WTC11 (cell line): ENCODE measurements at regions not wholly inside any gene's neighbourhood (a gene's known extent, or its start where the extent isn't known, plus 50 kb on each side); places are given as distances from the start of the nearest gene placed in this dataset.
A peak's percentile ranks its signal among the peaks of the same experiment; 100 is the strongest.

Experiments
- ATAC-seq: fragments of 200-7000 bp; cut with Tn5 transposase; 2 replicates; pipeline ENCODE4 v1.10.0; 2021; ENCODE audit warnings: mild to moderate bottlenecking, moderate library complexity
- CTCF ChIA-PET: fragments of 300-600 bp; sonication (Branson Sonifier 250); formaldehyde crosslinking; loops from one replicate; lab custom pipeline; 2021; ENCODE audit warnings: antibody characterized with exemption; lab: Charles Lee
- POLR2A ChIA-PET: fragments of 350-600 bp; sonication (Branson Sonifier 250); formaldehyde crosslinking; loops from one replicate; lab custom pipeline; 2021; ENCODE audit warnings: antibody characterized with exemption; lab: Charles Lee
- DNase-seq: peaks from one replicate; pipeline ENCODE4 v3.0.0; 2021; ENCODE audit warnings: low spot score
- H3K27ac Mint-ChIP-seq: 2 replicates; pipeline ENCODE4 v1.8.0; 2021; ENCODE audit warnings: mixed read lengths
- H3K27me3 Mint-ChIP-seq: 2 replicates; pipeline ENCODE4 v1.8.0; 2021; ENCODE audit warnings: low read depth, mild to moderate bottlenecking, moderate library complexity, mixed read lengths
- H3K36me3 Mint-ChIP-seq: 2 replicates; pipeline ENCODE4 v1.8.0; 2021; ENCODE audit warnings: mixed read lengths
- H3K4me1 Mint-ChIP-seq: 2 replicates; pipeline ENCODE4 v1.8.0; 2022; ENCODE audit warnings: mixed read lengths
- H3K4me3 Mint-ChIP-seq: 2 replicates; pipeline ENCODE4 v1.8.0; 2021; ENCODE audit warnings: mild to moderate bottlenecking, moderate library complexity, mixed read lengths
- H3K9me3 Mint-ChIP-seq: 2 replicates; pipeline ENCODE4 v1.8.0; 2021; ENCODE audit warnings: mixed read lengths
- CREB1 ChIP-seq: sonication (generic); formaldehyde crosslinking; IDR thresholded peaks from 2 replicates; pipeline ENCODE4 v1.8.0; 2023; ENCODE audit warnings: mild to moderate bottlenecking, missing genetic modification reagents
- CREM ChIP-seq: sonication (generic); formaldehyde crosslinking; IDR thresholded peaks from 2 replicates; pipeline ENCODE4 v1.8.1; 2022; ENCODE audit warnings: mild to moderate bottlenecking, missing genetic modification reagents, moderate library complexity
- ESRRA ChIP-seq: sonication (generic); formaldehyde crosslinking; IDR thresholded peaks from 2 replicates; pipeline ENCODE4 v1.8.1; 2022; ENCODE audit warnings: mild to moderate bottlenecking, missing genetic modification reagents, borderline replicate concordance
- FOXK1 ChIP-seq: sonication (generic); formaldehyde crosslinking; IDR thresholded peaks from 2 replicates; pipeline ENCODE4 v1.8.0; 2022; ENCODE audit warnings: mild to moderate bottlenecking, moderate library complexity, missing genetic modification reagents
- HMGA2 ChIP-seq: fragments of 250-450 bp; sonication (Bioruptor Pico); IDR thresholded peaks from 2 replicates; pipeline ENCODE4 v1.4.0; 2021; ENCODE audit warnings: mild to moderate bottlenecking, moderate library complexity
- MAX ChIP-seq: sonication (generic); formaldehyde crosslinking; IDR thresholded peaks from 2 replicates; pipeline ENCODE4 v1.8.0; 2022; ENCODE audit warnings: mild to moderate bottlenecking, missing genetic modification reagents
- NFYB ChIP-seq: sonication (generic); formaldehyde crosslinking; conservative IDR thresholded peaks from 2 replicates; pipeline ENCODE4 v1.8.0; 2022; ENCODE audit warnings: low read depth, missing genetic modification reagents
- PREB ChIP-seq: sonication (generic); formaldehyde crosslinking; IDR thresholded peaks from 2 replicates; pipeline ENCODE4 v1.8.1; 2022; ENCODE audit warnings: mild to moderate bottlenecking, missing genetic modification reagents, moderate library complexity, borderline replicate concordance
- SMAD4 ChIP-seq: sonication (generic); formaldehyde crosslinking; IDR thresholded peaks from 2 replicates; pipeline ENCODE4 v1.8.0; 2022; ENCODE audit warnings: mild to moderate bottlenecking, missing genetic modification reagents
- ZBTB21 ChIP-seq: sonication (generic); formaldehyde crosslinking; IDR thresholded peaks from 2 replicates; pipeline ENCODE4 v1.8.1; 2023; ENCODE audit warnings: mild to moderate bottlenecking, missing genetic modification reagents, borderline replicate concordance
- ZBTB43 ChIP-seq: sonication (generic); formaldehyde crosslinking; IDR thresholded peaks from 2 replicates; pipeline ENCODE4 v1.8.1; 2023; ENCODE audit warnings: mild to moderate bottlenecking, missing genetic modification reagents
- ZNF121 ChIP-seq: sonication (generic); formaldehyde crosslinking; IDR thresholded peaks from 2 replicates; pipeline ENCODE4 v1.8.0; 2023; ENCODE audit warnings: missing genetic modification reagents
- ZNF219 ChIP-seq: sonication (generic); formaldehyde crosslinking; IDR thresholded peaks from 2 replicates; pipeline ENCODE4 v1.8.0; 2023; ENCODE audit warnings: missing genetic modification reagents, mild to moderate bottlenecking, borderline replicate concordance
- TF ChIP-seq, protein P1 (sequence below): sonication (generic); formaldehyde crosslinking; IDR thresholded peaks from 2 replicates; pipeline ENCODE4 v1.8.0; 2022; ENCODE audit warnings: missing genetic modification reagents
- TF ChIP-seq, protein P2 (sequence below): sonication (generic); formaldehyde crosslinking; conservative IDR thresholded peaks from 2 replicates; pipeline ENCODE4 v1.8.1; 2022; ENCODE audit warnings: mild to moderate bottlenecking, missing genetic modification reagents

GRCh38 chr1:72637593-72637992, 355.3 kb upstream of the NEGR1 start:
- POLR2A ChIA-PET, result no interaction called here
- H3K9me3 Mint-ChIP-seq, result peaks cover 6% of the 10 kb centered on the region; the same call in 1 of the 2 replicates
- H3K27ac Mint-ChIP-seq, result peak overlapping the region; percentile 20; the same call in 1 of the 2 replicates
- no peak for DNase-seq
- H3K4me1 Mint-ChIP-seq, result peaks cover 43% of the 10 kb centered on the region
- no peak overlapping the region; the same call in 1 of the 2 replicates for H3K4me3 Mint-ChIP-seq
- CTCF ChIA-PET, result interaction anchor here (0.7 to 2.4 kb wide), 2 partner anchors 14 to 16 kb away, joined by 3 to 10 read pairs; no protein-coding TSS in a partner anchor
- ATAC-seq, result no peak
- no peaks in the 10 kb centered on the region for H3K27me3 Mint-ChIP-seq
- no peaks in the 10 kb centered on the region for H3K36me3 Mint-ChIP-seq
- TF ChIP-seq ZNF219 (CRISPR knock-in tag), result no peak
- TF ChIP-seq PREB (CRISPR knock-in tag), result no peak
- no peak for TF ChIP-seq MAX

DNA sequence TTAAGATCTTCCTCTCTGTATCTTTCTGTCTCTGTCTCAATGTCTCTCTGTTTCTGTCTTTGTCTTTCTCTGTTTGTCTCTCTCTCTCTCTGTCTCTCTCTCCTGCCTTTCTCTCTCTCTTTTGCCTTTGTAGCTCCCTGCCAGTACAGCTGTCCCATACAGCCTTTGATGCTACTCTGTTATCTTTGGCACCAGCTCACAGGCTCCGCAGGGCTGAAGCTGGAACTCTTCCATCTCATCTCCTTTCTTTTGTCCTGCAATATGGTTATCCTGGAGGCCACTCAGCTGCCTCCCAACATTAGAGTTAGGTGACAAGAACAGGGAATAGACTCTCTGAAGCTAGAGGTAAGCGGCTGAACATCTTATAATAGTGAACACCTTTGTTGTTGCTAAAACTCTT, 354.3 kb upstream of the NEGR1 start:
- POLR2A ChIA-PET, result no interaction called here
- H3K4me1 Mint-ChIP-seq, result peaks cover 39% of the 10 kb centered on the region
- H3K4me3 Mint-ChIP-seq, result no peak overlapping the region
- no peak for TF ChIP-seq FOXK1 (CRISPR knock-in tag)
- no peak for TF ChIP-seq ZBTB21 (CRISPR knock-in tag)
- no peak for TF ChIP-seq ZNF121
- no peak for TF ChIP-seq SMAD4 (CRISPR knock-in tag)
- TF ChIP-seq NFYB (CRISPR knock-in tag), result no peak
- TF ChIP-seq PREB (CRISPR knock-in tag), result no peak
- no peak for TF ChIP-seq HMGA2
- TF ChIP-seq ESRRA (CRISPR knock-in tag), result no peak
- TF ChIP-seq, protein P1, sequence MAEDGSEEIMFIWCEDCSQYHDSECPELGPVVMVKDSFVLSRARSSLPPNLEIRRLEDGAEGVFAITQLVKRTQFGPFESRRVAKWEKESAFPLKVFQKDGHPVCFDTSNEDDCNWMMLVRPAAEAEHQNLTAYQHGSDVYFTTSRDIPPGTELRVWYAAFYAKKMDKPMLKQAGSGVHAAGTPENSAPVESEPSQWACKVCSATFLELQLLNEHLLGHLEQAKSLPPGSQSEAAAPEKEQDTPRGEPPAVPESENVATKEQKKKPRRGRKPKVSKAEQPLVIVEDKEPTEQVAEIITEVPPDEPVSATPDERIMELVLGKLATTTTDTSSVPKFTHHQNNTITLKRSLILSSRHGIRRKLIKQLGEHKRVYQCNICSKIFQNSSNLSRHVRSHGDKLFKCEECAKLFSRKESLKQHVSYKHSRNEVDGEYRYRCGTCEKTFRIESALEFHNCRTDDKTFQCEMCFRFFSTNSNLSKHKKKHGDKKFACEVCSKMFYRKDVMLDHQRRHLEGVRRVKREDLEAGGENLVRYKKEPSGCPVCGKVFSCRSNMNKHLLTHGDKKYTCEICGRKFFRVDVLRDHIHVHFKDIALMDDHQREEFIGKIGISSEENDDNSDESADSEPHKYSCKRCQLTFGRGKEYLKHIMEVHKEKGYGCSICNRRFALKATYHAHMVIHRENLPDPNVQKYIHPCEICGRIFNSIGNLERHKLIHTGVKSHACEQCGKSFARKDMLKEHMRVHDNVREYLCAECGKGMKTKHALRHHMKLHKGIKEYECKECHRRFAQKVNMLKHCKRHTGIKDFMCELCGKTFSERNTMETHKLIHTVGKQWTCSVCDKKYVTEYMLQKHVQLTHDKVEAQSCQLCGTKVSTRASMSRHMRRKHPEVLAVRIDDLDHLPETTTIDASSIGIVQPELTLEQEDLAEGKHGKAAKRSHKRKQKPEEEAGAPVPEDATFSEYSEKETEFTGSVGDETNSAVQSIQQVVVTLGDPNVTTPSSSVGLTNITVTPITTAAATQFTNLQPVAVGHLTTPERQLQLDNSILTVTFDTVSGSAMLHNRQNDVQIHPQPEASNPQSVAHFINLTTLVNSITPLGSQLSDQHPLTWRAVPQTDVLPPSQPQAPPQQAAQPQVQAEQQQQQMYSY (CRISPR knock-in tag), result no peak
- TF ChIP-seq, protein P2, sequence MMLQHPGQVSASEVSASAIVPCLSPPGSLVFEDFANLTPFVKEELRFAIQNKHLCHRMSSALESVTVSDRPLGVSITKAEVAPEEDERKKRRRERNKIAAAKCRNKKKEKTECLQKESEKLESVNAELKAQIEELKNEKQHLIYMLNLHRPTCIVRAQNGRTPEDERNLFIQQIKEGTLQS, result no peak
- TF ChIP-seq CREM (CRISPR knock-in tag), result no peak
- no peak for TF ChIP-seq ZNF219 (CRISPR knock-in tag)
- TF ChIP-seq ZBTB43, result no peak
- TF ChIP-seq CREB1 (CRISPR knock-in tag), result no peak
- TF ChIP-seq, all 79 proteins: peak for 0
- Mint-ChIP-seq H3K9me3 (peaks cover 1% of the 10 kb centered on the region; the same call in 1 of the 2 replicates), H3K27ac (no peak overlapping the region), H3K27me3 (no peaks in the 10 kb centered on the region), H3K36me3 (no peaks in the 10 kb centered on the region)
- ATAC-seq, result no peak
- DNase-seq, result no peak
- CTCF ChIA-PET, result interaction anchor here (0.7 to 1.8 kb wide), 2 partner anchors 13 to 15 kb away, joined by 3 to 9 read pairs; no protein-coding TSS in a partner anchor
